CD14-positive monocyte (primary cell): ENCODE measurements at regions not wholly inside any gene's neighbourhood (a gene's known extent, or its start where the extent isn't known, plus 50 kb on each side); places are given as distances from the start of the nearest gene placed in this dataset.

Experiments
- DNase-seq, 3 donors: peaks; one replicate each; pipeline ENCODE4 v3.0.0-alpha.2; 2011 to 2022
- H2AFZ ChIP-seq: 2 replicates; pipeline ENCODE4 v1.6.0; 2012; ENCODE audit warnings: mild to moderate bottlenecking, low read depth, low read length, inconsistent platforms; ENCODE audit not compliant: insufficient read depth, poor library complexity, severe bottlenecking
- H3K27ac ChIP-seq, 2 donors: 1 replicate in 1 of 2; 2 replicates in 1 of 2; pipeline ENCODE4 v1.5.1; 2012 to 2013; ENCODE audit warnings: low read length in 2 of 2, control low read depth in 1 of 2, inconsistent platforms in 1 of 2, low read depth in 1 of 2, mild to moderate bottlenecking in 1 of 2
- H3K27me3 ChIP-seq, 2 donors: one replicate each; pipeline versions ENCODE4 v1.6.0 to v1.6.1; 2011 to 2013; ENCODE audit warnings: low read length in 2 of 2; ENCODE audit not compliant: control insufficient read depth in 2 of 2, insufficient read depth in 2 of 2
- H3K36me3 ChIP-seq, 2 donors: replicated peaks in 1 of 2; 1 replicate in 1 of 2; 2 replicates in 1 of 2; pipeline versions ENCODE4 v1.5.1 to v1.6.1; 2012 to 2013; ENCODE audit warnings: low read length in 2 of 2, control low read depth in 1 of 2, inconsistent platforms in 1 of 2, mild to moderate bottlenecking in 1 of 2; ENCODE audit not compliant: insufficient read depth in 2 of 2, control insufficient read depth in 1 of 2
- H3K4me1 ChIP-seq, 2 donors: 1 replicate in 1 of 2; 2 replicates in 1 of 2; pipeline versions ENCODE4 v1.5.1 to v1.6.1; 2012 to 2013; ENCODE audit warnings: low read length in 2 of 2, control low read depth in 1 of 2, inconsistent platforms in 1 of 2, mild to moderate bottlenecking in 1 of 2, moderate library complexity in 1 of 2; ENCODE audit not compliant: insufficient read depth in 2 of 2, control insufficient read depth in 1 of 2
- H3K4me2 ChIP-seq: replicated peaks from 2 replicates; pipeline ENCODE3; 2012; ENCODE audit warnings: low read length, moderate library complexity, mild to moderate bottlenecking; ENCODE audit not compliant: poor library complexity, severe bottlenecking; ENCODE audit errors: extremely low read depth
- H3K4me3 ChIP-seq, 3 experiments: fragments of 200-600 bp in 1 of 3; sonication (generic) in 1 of 3; replicated peaks in 1 of 3; 1 replicate in 2 of 3; 2 replicates in 1 of 3; pipeline ENCODE4 v1.5.1; 2011 to 2013; ENCODE audit warnings: low read length in 3 of 3, mild to moderate bottlenecking in 3 of 3, control low read depth in 2 of 3, low read depth in 2 of 3, inconsistent platforms in 1 of 3, moderate library complexity in 1 of 3
- H3K79me2 ChIP-seq: 2 replicates; pipeline ENCODE4 v1.6.0; 2012; ENCODE audit warnings: mild to moderate bottlenecking, control low read depth, inconsistent platforms, low read length, moderate library complexity; ENCODE audit not compliant: insufficient read depth
- H3K9ac ChIP-seq: 2 replicates; pipeline ENCODE4 v1.6.0; 2017; ENCODE audit warnings: low read length, mild to moderate bottlenecking; ENCODE audit not compliant: insufficient read depth, poor library complexity, severe bottlenecking
- H3K9me3 ChIP-seq, 2 donors: replicated peaks in 1 of 2; 1 replicate in 1 of 2; 2 replicates in 1 of 2; pipeline versions ENCODE4 v1.5.1 to v1.6.1; 2012 to 2013; ENCODE audit warnings: low read length in 2 of 2, control low read depth in 1 of 2; ENCODE audit not compliant: control insufficient read depth in 1 of 2, insufficient read depth in 1 of 2
- H4K20me1 ChIP-seq: 2 replicates; pipeline ENCODE4 v1.6.0; 2012; ENCODE audit warnings: mild to moderate bottlenecking, low read length, control low read depth, moderate library complexity; ENCODE audit not compliant: insufficient read depth
- H3K27ac Mint-ChIP-seq, 7 donors: one replicate each; pipeline ENCODE4 v1.8.0; 2020; ENCODE audit warnings: mild to moderate bottlenecking in 7 of 7, mixed read lengths in 7 of 7, moderate library complexity in 6 of 7, inconsistent platforms in 2 of 7
- H3K27me3 Mint-ChIP-seq, 3 donors: one replicate each; pipeline ENCODE4 v1.8.0; 2021 to 2022; ENCODE audit warnings: low read depth in 3 of 3, mild to moderate bottlenecking in 3 of 3, mixed read lengths in 3 of 3, moderate library complexity in 3 of 3, inconsistent platforms in 1 of 3
- H3K36me3 Mint-ChIP-seq, 2 donors: one replicate each; pipeline ENCODE4 v1.8.0; 2020; ENCODE audit warnings: mixed read lengths in 2 of 2, inconsistent platforms in 1 of 2, mild to moderate bottlenecking in 1 of 2
- H3K4me1 Mint-ChIP-seq: one replicate; pipeline ENCODE4 v1.8.0; 2020; ENCODE audit warnings: mild to moderate bottlenecking, mixed read lengths
- H3K4me3 Mint-ChIP-seq, 2 donors: one replicate each; pipeline ENCODE4 v1.8.0; 2020; ENCODE audit warnings: mild to moderate bottlenecking in 2 of 2, mixed read lengths in 2 of 2, moderate library complexity in 1 of 2
- H3K9me3 Mint-ChIP-seq, 7 donors: one replicate each; pipeline ENCODE4 v1.8.0; 2020 to 2022; ENCODE audit warnings: mixed read lengths in 7 of 7, mild to moderate bottlenecking in 6 of 7, moderate library complexity in 6 of 7, inconsistent platforms in 2 of 7
- WGBS: methylation state at CpG from one replicate; pipeline ENCODE4 v1.1.5; 2013; ENCODE audit warnings: missing lambda C conversion rate; ENCODE audit not compliant: insufficient coverage; 5-methylcytosine and 5-hydroxymethylcytosine counted together
- intact Hi-C, 2 donors: fragments of 100-400 bp; cut with micrococcal nuclease; formaldehyde crosslinking; loops; one replicate each; pipeline versions ENCODE4 v1.15.0 to v1.15.1; 2023
- TF ChIP-seq, protein P1 (sequence below): fragments of 200-600 bp; IDR thresholded peaks from one replicate; pipeline ENCODE4 v1.8.0; 2022; ENCODE audit warnings: antibody characterized with exemption, mild to moderate bottlenecking

DNA sequence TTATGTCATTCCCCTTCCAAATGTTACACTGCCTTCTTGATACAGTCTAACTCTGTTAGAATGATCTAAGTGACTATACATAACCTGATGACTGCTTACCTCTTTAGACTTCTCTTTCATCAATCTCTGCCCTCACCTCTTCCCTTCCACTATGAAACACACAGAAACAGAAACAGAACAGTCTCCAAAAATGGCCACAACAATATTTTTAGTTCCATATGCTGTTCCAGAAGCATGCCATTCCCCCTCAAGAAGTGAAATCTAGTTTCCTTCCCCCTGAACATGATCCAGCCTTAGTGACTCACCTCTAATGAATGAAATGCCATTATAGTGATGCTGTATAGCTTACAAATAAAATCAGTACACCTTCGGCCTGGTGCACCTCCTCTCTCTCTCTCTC lies 229.3 kb upstream of the TENT5A start:
- Histone ChIP-seq H3K4me2 (no peak overlapping the region), H3K79me2 (no peaks in the 10 kb centered on the region), H3K4me3 (no peak overlapping the region), H3K27me3 (no peaks in the 10 kb centered on the region), H3K27ac (no peak overlapping the region), H3K9me3 (no peaks in the 10 kb centered on the region), H2AFZ (peak overlapping the region; percentile 9), H3K9ac (no peak overlapping the region), H3K36me3 (no peaks in the 10 kb centered on the region), H3K4me1 (no peaks in the 10 kb centered on the region), H4K20me1 (no peaks in the 10 kb centered on the region)
- no peak overlapping the region for H3K27ac Mint-ChIP-seq
- H3K4me1 Mint-ChIP-seq = peaks cover 6% of the 10 kb centered on the region
- intact Hi-C loops = no loop called here
- DNase-seq = no peak
- H3K36me3 Mint-ChIP-seq = no peaks in the 10 kb centered on the region
- WGBS = no CpG with 5 or more reads among the region's 1 CpG
- no peak overlapping the region for H3K4me3 Mint-ChIP-seq
- peaks cover 0 to 3% (median 2%) of the 10 kb centered on the region in 7 donors for H3K9me3 Mint-ChIP-seq
- H3K27me3 Mint-ChIP-seq = no peaks in the 10 kb centered on the region
- TF ChIP-seq, protein P1, sequence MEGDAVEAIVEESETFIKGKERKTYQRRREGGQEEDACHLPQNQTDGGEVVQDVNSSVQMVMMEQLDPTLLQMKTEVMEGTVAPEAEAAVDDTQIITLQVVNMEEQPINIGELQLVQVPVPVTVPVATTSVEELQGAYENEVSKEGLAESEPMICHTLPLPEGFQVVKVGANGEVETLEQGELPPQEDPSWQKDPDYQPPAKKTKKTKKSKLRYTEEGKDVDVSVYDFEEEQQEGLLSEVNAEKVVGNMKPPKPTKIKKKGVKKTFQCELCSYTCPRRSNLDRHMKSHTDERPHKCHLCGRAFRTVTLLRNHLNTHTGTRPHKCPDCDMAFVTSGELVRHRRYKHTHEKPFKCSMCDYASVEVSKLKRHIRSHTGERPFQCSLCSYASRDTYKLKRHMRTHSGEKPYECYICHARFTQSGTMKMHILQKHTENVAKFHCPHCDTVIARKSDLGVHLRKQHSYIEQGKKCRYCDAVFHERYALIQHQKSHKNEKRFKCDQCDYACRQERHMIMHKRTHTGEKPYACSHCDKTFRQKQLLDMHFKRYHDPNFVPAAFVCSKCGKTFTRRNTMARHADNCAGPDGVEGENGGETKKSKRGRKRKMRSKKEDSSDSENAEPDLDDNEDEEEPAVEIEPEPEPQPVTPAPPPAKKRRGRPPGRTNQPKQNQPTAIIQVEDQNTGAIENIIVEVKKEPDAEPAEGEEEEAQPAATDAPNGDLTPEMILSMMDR = no peak

- Histone ChIP-seq H3K79me2 (no peaks in the 10 kb centered on the region), H3K27me3 (no peaks in the 10 kb centered on the region), H3K9ac (no peak overlapping the region), H3K4me3 (no peak overlapping the region), H4K20me1 (no peaks in the 10 kb centered on the region), H2AFZ (no peak overlapping the region), H3K4me1 (no peaks in the 10 kb centered on the region), H3K36me3 (no peaks in the 10 kb centered on the region), H3K4me2 (no peak overlapping the region), H3K27ac (no peak overlapping the region), H3K9me3 (no peaks in the 10 kb centered on the region)
- intact Hi-C loops = no loop called here
- Mint-ChIP-seq H3K27ac (no peak overlapping the region), H3K36me3 (no peaks in the 10 kb centered on the region), H3K4me1 (peaks cover 6% of the 10 kb centered on the region), H3K9me3 (peaks cover 2 to 8% (median 5%) of the 10 kb centered on the region in 7 donors), H3K27me3 (no peaks in the 10 kb centered on the region), H3K4me3 (no peak overlapping the region)
- WGBS = no CpG with 5 or more reads among the region's 1 CpG
- TF ChIP-seq, protein P1 = no peak
- DNase-seq = no peak
Measured at GRCh38 chr6:81979767-81980166, 227.3 kb upstream of the TENT5A start.
